HUES64 (cell line): ENCODE measurements at regions not wholly inside any gene's neighbourhood (a gene's known extent, or its start where the extent isn't known, plus 50 kb on each side); places are given as distances from the start of the nearest gene placed in this dataset.
"Not testable (repeated sequence)": the region's sequence is repeated elsewhere in the genome, so short reads cannot be mapped to it uniquely, and the experiment has no call there.

Experiments
- H3K27ac ChIP-seq: 2 replicates; pipeline ENCODE4 v1.7.0; 2013; ENCODE audit warnings: low read depth, low read length, inconsistent platforms
- H3K27me3 ChIP-seq: 2 replicates; pipeline ENCODE4 v1.6.1; 2013; ENCODE audit warnings: mild to moderate bottlenecking, low read length; ENCODE audit not compliant: insufficient read depth
- H3K36me3 ChIP-seq: 2 replicates; pipeline ENCODE4 v1.6.1; 2013; ENCODE audit warnings: mild to moderate bottlenecking, low read length; ENCODE audit not compliant: insufficient read depth
- H3K4me1 ChIP-seq: 2 replicates; pipeline ENCODE4 v1.6.1; 2013; ENCODE audit warnings: mild to moderate bottlenecking, low read length, moderate library complexity; ENCODE audit not compliant: insufficient read depth
- H3K4me3 ChIP-seq: 2 replicates; pipeline ENCODE4 v1.5.1; 2013; ENCODE audit warnings: mild to moderate bottlenecking, low read length, moderate library complexity
- H3K9ac ChIP-seq: 2 replicates; pipeline ENCODE4 v1.6.1; 2013; ENCODE audit warnings: mild to moderate bottlenecking, low read depth, low read length
- H3K9me3 ChIP-seq: 2 replicates; pipeline ENCODE4 v1.6.1; 2013; ENCODE audit warnings: low read depth, low read length; ENCODE audit not compliant: insufficient read depth
- WGBS: fragments of 150-250, 120-280 bp; methylation state at CpG from one replicate; pipeline ENCODE4 v1.1.7; 2013; ENCODE audit warnings: missing lambda C conversion rate; 5-methylcytosine and 5-hydroxymethylcytosine counted together

- Histone ChIP-seq H3K27ac (no peak overlapping the region), H3K9ac (no peak overlapping the region), H3K9me3 (no peaks in the 10 kb centered on the region), H3K36me3 (no peaks in the 10 kb centered on the region), H3K27me3 (no peaks in the 10 kb centered on the region), H3K4me1 (no peaks in the 10 kb centered on the region), H3K4me3 (no peak overlapping the region)
- 94% methylated on average over 6 of the region's 6 CpGs for WGBS
These were observed 182.1 kb downstream of the HS3ST3A1 start for GRCh38 chr17:13419676-13420075.

DNA sequence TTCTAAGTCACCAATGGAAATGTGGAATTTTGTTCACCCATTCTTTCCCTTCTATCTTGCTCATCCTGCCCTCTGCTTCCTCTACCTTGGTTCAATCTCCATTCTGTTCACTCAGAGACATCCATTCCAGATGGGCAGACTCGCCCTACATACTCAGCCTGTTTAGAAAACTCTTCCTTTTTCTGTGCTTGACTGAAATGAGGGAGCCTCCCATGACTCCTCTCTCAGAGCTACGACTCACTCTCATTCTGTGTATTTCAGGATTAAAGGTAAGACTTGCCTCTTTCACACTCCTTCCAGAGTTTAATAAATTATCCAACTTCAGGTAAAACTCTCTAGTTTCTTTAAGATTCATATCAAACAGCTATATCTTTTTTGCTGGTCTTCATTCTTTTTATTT lies 182.8 kb downstream of the HS3ST3A1 start:
- 91% methylated on average over 2 of the region's 2 CpGs for WGBS
- no peaks in the 10 kb centered on the region for H3K9me3 ChIP-seq
- H3K27me3 ChIP-seq = no peaks in the 10 kb centered on the region
- H3K9ac ChIP-seq = no peak overlapping the region
- H3K4me3 ChIP-seq = no peak overlapping the region
- H3K4me1 ChIP-seq = no peaks in the 10 kb centered on the region
- H3K27ac ChIP-seq = no peak overlapping the region
- no peaks in the 10 kb centered on the region for H3K36me3 ChIP-seq

DNA sequence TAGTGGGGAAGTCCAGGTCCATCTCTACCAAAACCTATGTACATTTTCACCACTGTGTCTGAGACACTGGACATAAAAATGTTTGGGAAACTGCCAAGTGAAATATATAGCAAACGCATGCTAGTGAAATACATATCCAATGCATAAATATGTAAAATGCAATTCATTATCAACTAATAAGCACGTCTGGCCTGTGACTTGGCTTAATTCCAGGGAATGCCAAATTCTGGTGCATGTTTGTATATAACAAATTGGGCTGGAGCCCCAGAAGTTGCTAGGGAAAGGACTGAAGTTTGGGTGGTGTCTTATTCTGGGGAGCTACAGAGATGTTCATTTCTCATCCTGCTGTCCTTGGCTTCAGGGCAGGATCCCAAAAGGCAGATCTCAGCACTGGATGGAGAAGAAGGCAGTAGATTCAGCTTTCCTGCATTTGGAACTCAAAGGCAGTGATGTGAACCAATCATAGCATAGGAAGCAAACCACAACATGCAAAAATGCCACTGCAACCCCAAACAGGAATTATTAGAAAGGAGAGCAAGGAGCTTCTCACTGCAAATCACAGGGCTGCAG lies 184.3 kb downstream of the HS3ST3A1 start:
- Histone ChIP-seq H3K27ac (no peak overlapping the region), H3K4me1 (no peaks in the 10 kb centered on the region), H3K27me3 (no peaks in the 10 kb centered on the region), H3K9ac (no peak overlapping the region), H3K4me3 (no peak overlapping the region), H3K9me3 (no peaks in the 10 kb centered on the region), H3K36me3 (no peaks in the 10 kb centered on the region)
- 91% methylated on average over 2 of the region's 2 CpGs for WGBS

DNA sequence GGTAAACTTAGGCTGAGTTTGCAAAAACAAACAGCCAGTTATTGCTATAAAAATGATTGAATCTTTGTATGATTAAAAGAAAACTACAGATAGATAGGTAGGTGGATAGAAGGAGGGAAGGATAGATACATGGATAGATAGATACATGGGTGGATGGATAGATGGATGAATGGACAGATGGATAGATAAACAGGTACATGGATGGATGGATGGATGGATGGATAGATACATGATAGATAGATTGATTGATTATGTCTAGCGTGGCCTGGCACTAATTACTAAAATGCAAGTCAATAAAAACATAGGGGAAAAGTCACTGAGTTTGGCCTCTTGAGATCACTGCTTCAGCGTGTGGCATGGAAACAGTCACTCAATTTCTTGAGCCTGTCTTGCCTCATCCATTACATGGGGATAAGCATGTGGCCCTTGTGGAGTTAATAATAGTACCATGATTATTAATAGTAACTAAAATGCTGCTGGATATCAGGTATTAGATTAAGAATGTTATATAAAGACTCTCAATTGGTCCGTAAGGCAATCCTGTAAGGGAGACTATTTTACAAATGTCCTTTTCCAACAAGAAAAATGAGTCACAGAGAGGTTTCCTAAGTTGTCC lies 184.9 kb downstream of the HS3ST3A1 start:
- no peak overlapping the region for H3K4me3 ChIP-seq
- 79% methylated on average over 3 of the region's 3 CpGs for WGBS
- H3K27me3 ChIP-seq = no peaks in the 10 kb centered on the region
- no peak overlapping the region for H3K9ac ChIP-seq
- no peak overlapping the region for H3K27ac ChIP-seq
- no peaks in the 10 kb centered on the region for H3K36me3 ChIP-seq
- no peaks in the 10 kb centered on the region for H3K9me3 ChIP-seq
- no peaks in the 10 kb centered on the region for H3K4me1 ChIP-seq

DNA sequence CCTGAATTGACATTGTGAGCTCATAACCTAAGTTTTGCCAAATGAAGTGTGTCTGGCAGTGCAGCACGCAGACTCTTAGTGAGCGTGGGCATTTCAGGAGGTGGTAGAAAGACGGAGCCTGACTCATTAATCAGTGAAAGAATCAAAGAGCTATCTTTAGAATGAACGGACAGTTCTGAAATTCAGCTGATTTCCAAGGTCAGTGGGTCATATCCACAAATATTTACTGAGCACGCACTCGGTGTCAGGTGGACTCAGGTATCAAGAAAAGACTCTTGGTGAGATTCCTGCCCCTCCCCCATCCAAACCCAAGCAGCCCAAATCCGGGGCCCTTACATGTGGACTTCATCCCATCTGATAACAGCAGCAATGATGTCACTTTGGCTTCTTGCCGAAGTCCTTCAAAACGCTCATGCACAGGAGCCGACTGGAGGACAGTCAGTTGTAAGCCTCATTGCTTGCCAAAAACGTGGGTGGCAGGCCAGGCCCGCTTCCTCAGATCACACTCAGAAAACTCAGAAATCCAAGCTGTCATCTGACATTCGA lies 185.8 kb downstream of the HS3ST3A1 start:
- Histone ChIP-seq H3K36me3 (no peaks in the 10 kb centered on the region), H3K4me3 (no peak overlapping the region), H3K4me1 (no peaks in the 10 kb centered on the region), H3K9ac (no peak overlapping the region), H3K27me3 (no peaks in the 10 kb centered on the region), H3K9me3 (no peaks in the 10 kb centered on the region), H3K27ac (no peak overlapping the region)
- WGBS = 89% methylated on average over 13 of the region's 13 CpGs

- H3K27ac ChIP-seq, H3K27me3 ChIP-seq, H3K4me1 ChIP-seq, H3K36me3 ChIP-seq, H3K9ac ChIP-seq, H3K9me3 ChIP-seq, H3K4me3 ChIP-seq: not testable (repeated sequence)
- WGBS = 100% methylated on average over 1 of the region's 3 CpGs
These were observed 186.5 kb downstream of the HS3ST3A1 start for GRCh38 chr17:13415200-13415599.

- Histone ChIP-seq H3K27ac (no peak overlapping the region), H3K9ac (no peak overlapping the region), H3K36me3 (no peaks in the 10 kb centered on the region), H3K4me3 (no peak overlapping the region), H3K4me1 (no peaks in the 10 kb centered on the region), H3K27me3 (no peaks in the 10 kb centered on the region), H3K9me3 (no peaks in the 10 kb centered on the region)
- WGBS = 91% methylated on average over 7 of the region's 7 CpGs
These were observed 188.7 kb downstream of the HS3ST3A1 start for GRCh38 chr17:13413001-13413400.

- no peaks in the 10 kb centered on the region for H3K9me3 ChIP-seq
- WGBS = 89% methylated on average over 2 of the region's 2 CpGs
- H3K4me1 ChIP-seq = peaks cover 7% of the 10 kb centered on the region
- H3K27me3 ChIP-seq = no peaks in the 10 kb centered on the region
- H3K4me3 ChIP-seq = no peak overlapping the region
- no peaks in the 10 kb centered on the region for H3K36me3 ChIP-seq
- no peak overlapping the region for H3K9ac ChIP-seq
- H3K27ac ChIP-seq = no peak overlapping the region
These were observed 190.9 kb downstream of the HS3ST3A1 start for GRCh38 chr17:13410874-13411273.

DNA sequence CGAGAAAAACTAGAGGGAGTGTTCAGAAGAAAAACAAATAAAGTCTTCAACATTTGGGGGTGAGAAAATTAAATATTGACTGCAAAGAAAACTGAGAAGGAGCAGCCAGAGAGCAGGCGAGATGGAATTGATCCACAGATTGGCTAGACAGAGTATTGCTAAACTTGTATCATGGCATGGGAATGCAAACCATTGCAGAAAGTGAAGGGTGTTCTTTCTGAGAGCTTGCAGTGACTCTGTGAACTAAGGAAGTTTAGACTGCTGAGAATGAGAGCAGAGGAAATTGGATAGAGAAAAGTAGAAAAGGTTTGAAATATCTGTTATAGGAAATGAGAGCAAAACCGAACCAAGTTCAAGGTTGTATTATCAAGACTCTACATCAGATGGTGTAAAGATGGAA lies 191.5 kb downstream of the HS3ST3A1 start:
- no peaks in the 10 kb centered on the region for H3K36me3 ChIP-seq
- 91% methylated on average over 3 of the region's 3 CpGs for WGBS
- no peak overlapping the region for H3K9ac ChIP-seq
- no peak overlapping the region for H3K4me3 ChIP-seq
- H3K9me3 ChIP-seq = no peaks in the 10 kb centered on the region
- no peak overlapping the region for H3K27ac ChIP-seq
- H3K4me1 ChIP-seq = peaks cover 13% of the 10 kb centered on the region
- H3K27me3 ChIP-seq = no peaks in the 10 kb centered on the region

DNA sequence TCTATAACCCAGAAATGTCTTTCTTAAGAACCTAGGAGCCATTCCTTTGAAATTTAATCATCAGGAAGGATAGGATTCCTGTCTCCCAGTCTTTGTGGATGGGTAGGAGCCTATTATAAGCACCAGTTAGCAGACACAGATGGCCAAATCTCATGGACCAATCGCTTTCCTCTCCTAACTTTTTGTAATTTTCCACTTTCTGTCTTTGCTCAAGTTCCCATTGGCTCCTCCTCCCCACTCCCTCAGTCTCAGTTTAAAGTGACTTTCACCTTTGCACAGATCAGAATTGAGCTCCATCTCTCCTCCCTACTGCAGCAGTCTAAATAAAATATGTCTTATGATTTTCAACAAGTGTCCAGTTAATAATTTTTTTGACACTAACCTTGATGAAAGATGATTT lies 192.3 kb downstream of the HS3ST3A1 start:
- 92% methylated on average over 1 of the region's 1 CpG for WGBS
- H3K27ac ChIP-seq = no peak overlapping the region
- no peak overlapping the region for H3K4me3 ChIP-seq
- H3K4me1 ChIP-seq = peaks cover 20% of the 10 kb centered on the region
- no peaks in the 10 kb centered on the region for H3K9me3 ChIP-seq
- no peaks in the 10 kb centered on the region for H3K36me3 ChIP-seq
- H3K9ac ChIP-seq = no peak overlapping the region
- no peaks in the 10 kb centered on the region for H3K27me3 ChIP-seq

GRCh38 chr17:13407381-13407780 lies 194.3 kb downstream of the HS3ST3A1 start:
- no peak overlapping the region for H3K27ac ChIP-seq
- no peak overlapping the region for H3K4me3 ChIP-seq
- no peak overlapping the region for H3K9ac ChIP-seq
- H3K36me3 ChIP-seq = no peaks in the 10 kb centered on the region
- no peaks in the 10 kb centered on the region for H3K27me3 ChIP-seq
- H3K9me3 ChIP-seq = no peaks in the 10 kb centered on the region
- 96% methylated on average over 6 of the region's 6 CpGs for whole genome bisulfite sequencing
- H3K4me1 ChIP-seq = peaks cover 27% of the 10 kb centered on the region

DNA sequence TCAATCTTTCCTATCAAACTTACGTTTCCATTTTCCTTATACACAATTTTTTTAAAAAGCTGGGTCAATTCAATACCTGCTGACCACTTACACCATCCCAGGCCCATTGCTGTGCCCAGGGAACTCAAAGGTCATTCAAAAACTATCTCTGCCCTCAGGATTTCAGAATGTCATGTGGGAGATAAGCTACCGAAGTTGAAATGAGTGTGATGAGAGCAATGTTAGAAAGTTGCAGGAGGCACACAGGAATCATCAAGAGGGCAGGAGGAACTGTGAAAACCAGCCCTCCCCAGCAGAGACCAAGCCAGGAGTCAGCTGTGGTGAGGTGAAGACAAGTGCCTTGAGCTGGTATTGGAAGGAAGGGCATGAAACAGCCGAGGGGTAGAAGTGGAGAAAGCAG lies 195.9 kb downstream of the HS3ST3A1 start:
- H3K27me3 ChIP-seq = no peaks in the 10 kb centered on the region
- peaks cover 27% of the 10 kb centered on the region for H3K4me1 ChIP-seq
- H3K4me3 ChIP-seq = no peak overlapping the region
- no peaks in the 10 kb centered on the region for H3K36me3 ChIP-seq
- no peak overlapping the region for H3K9ac ChIP-seq
- no peaks in the 10 kb centered on the region for H3K9me3 ChIP-seq
- WGBS = 88% methylated on average over 3 of the region's 3 CpGs
- no peak overlapping the region for H3K27ac ChIP-seq
